GM21515 (cell line): ENCODE measurements at regions not wholly inside any gene's neighbourhood (a gene's known extent, or its start where the extent isn't known, plus 50 kb on each side); places are given as distances from the start of the nearest gene placed in this dataset.
"Not testable (repeated sequence)": the region's sequence is repeated elsewhere in the genome, so short reads cannot be mapped to it uniquely, and the experiment has no call there.

Source experiments
- ATAC-seq: cut with Tn5 transposase; IDR thresholded peaks from one replicate; pipeline ENCODE4 v1.9.1; 2021; ENCODE audit not compliant: unreplicated experiment

DNA sequence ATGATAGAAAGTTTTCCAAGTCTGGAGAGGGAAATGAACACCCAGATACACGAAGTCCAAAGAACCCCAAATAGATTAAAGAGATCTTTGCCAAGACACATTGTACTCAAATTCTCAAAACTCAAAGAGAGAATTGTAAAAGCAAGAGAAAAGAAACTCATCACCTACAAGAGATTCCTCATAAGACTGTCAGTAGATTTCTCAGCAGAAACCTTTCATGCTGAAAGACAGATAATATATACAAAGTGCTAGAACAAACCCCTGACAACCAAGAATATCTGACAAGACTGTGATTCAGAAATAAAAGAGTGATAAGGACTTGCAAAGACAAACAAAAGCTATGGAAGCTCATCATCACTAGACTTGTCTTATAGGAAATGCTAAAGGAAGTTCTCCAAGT lies 326.7 kb upstream of the ZNF608 start:
- no peak for ATAC-seq

GRCh38 chr5:125075567-125075966 lies 329.1 kb upstream of the ZNF608 start:
- no peak for ATAC-seq

GRCh38 chr5:125079028-125079427 lies 332.6 kb upstream of the ZNF608 start:
- not testable (repeated sequence) for ATAC-seq

GRCh38 chr5:125081101-125081500 lies 334.7 kb upstream of the ZNF608 start:
- no peak for ATAC-seq

DNA sequence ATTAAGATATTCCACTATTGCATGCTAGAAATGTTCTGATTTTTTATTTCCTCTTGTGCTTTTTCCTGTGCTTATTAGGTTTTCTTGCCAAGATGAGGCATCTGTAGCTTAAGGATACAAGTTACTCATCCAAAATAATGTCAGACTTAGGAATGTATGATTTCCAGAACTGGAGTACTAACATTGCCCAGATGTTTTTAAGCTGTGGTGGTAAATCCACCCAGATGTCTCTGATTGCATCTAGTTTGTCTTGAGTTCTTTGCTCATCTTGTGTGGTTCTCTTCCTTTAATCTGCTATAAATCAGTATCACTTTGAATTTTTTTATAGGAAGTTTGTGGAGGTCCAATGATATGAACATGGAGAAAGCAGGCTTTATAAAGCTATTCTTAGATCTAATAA lies 337.5 kb upstream of the ZNF608 start:
- no peak for ATAC-seq

DNA sequence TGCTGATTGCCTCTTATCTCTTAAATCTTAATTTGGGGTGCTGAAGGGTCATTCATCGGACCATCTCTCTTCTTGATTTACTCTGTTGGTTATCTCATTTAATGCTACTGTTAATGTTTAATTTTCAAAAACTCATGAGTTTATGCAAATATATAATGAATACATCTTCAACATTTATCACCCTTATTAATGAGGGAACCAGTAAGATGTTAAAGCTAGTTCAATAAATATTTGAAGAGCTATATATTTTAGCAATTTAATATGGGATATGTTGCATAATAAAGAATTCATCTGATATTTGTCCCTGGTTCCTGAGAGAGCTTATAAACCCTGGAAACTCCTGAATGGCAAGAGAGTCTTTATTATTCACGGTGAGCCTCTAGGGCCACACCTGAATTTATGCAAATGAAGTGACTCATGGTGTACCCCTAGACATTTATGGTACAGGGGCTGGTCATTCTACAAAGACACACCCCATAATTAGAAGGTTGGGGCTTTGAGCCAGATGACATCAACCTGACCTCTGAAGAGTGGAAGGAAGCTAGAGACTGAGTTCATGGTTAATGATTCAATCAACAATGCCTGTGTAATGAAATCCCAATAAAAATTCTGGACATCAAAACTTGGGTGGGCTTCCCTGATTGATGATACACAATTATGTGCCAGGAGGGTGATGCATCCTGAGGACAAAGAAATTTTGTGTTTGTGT lies 339.5 kb upstream of the ZNF608 start:
- ATAC-seq = no peak

GRCh38 chr5:125088522-125089105 lies 342.2 kb upstream of the ZNF608 start:
- ATAC-seq = no peak

DNA sequence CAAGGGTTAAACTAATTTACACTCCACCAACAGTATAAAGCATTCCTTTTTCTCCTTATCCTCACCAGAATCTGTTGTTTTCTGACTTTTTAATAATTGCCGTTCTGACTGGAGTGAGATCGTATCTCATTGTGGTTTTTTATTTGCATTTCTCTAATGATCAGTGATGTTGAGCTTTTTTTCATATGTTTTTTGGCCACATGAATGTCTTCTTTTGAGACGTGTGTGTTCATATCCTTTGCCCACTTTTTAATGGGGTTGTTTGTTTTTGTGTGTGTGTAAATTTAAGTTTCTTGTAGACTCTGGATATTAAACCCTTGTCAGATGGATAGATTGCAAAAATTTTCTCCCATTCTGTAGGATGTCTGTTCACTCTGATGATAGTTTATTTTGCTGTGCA lies 345.7 kb upstream of the ZNF608 start:
- not testable (repeated sequence) for ATAC-seq

- ATAC-seq = no peak
Measured at GRCh38 chr5:125093776-125094175, 347.3 kb upstream of the ZNF608 start.

- ATAC-seq = no peak
Measured at GRCh38 chr5:125100342-125100741, 353.9 kb upstream of the ZNF608 start.

- ATAC-seq = no peak
Measured at GRCh38 chr5:125100951-125101350, 354.5 kb upstream of the ZNF608 start.

DNA sequence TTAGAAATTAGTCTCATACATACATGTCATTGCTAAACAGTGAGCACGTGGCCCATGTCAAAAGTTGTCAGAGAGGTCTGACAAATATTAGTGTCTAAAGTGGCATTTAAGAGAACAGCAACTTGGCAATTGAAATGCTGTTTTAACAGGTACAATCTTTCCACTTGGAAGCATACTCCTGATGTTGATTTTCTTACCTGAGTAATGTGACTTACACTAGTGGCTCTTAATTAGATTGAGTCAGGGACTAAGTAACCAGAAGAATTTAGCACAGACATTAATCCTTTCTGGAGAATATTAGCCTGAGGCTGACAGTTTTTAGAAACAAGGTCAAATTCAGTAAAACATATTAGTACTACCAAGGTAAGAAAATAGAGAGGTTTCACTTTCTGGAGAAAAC lies 357.0 kb upstream of the ZNF608 start:
- ATAC-seq = no peak

GRCh38 chr5:125106271-125106670 lies 359.8 kb upstream of the ZNF608 start:
- ATAC-seq = no peak

DNA sequence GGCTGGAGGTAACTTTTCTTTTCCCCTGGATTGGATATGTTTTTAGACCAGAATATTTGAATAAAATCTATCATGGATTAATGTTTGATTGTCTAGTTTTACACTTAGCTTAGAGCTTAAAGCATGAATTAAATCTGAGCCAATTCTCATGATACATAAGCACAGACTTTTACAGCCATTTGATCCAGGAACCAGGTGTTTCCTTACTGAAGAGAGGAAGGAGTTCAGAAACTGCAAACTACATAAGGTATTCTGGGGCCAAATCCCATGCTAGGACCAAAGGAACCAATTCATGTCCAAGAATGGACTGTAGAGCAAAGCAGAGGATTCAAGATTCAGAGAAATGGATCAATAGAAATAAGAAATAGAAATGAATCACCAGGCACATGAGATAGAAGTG lies 360.4 kb upstream of the ZNF608 start:
- ATAC-seq = no peak

GRCh38 chr5:125109293-125109692 lies 362.9 kb upstream of the ZNF608 start:
- no peak for ATAC-seq

- no peak for ATAC-seq
Measured at GRCh38 chr5:125109816-125110215, 363.4 kb upstream of the ZNF608 start.

- ATAC-seq = no peak
Measured at GRCh38 chr5:125112196-125112595, 365.8 kb upstream of the ZNF608 start.

GRCh38 chr5:125113328-125113727 lies 366.9 kb upstream of the ZNF608 start:
- no peak for ATAC-seq

GRCh38 chr5:125115195-125115525 lies 368.7 kb upstream of the ZNF608 start:
- no peak for ATAC-seq

- ATAC-seq = no peak
Measured at GRCh38 chr5:125117566-125117965, 371.1 kb upstream of the ZNF608 start.

DNA sequence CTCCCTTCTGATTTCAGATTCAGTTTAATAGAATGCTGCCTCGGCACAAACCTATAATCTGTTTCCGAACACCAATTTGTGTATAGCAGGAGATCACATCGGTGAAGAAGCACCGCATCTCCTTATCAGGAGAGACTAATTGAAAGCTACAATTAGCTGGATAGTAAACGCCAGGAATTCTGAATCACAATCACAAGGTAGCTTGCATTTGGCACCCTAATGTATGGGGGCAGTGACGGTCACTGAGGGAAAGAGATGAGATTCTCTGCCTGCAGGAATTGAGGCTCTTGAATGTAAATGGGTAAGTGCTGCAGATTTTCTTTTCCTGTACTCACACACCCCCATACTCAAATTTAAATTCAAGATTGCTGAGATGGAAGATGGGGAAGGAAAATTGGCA lies 373.6 kb upstream of the ZNF608 start:
- ATAC-seq = no peak

- ATAC-seq = no peak
Measured at GRCh38 chr5:125125031-125125823, 378.8 kb upstream of the ZNF608 start.
